Epithelial cell of proximal tubule (primary cell): ENCODE measurements at regions not wholly inside any gene's neighbourhood (a gene's known extent, or its start where the extent isn't known, plus 50 kb on each side); places are given as distances from the start of the nearest gene placed in this dataset.

Source experiments
- DNase-seq: peaks from one replicate; pipeline ENCODE4 v3.0.0-alpha.2; 2011; ENCODE audit warnings: low read depth
- H3K4me3 ChIP-seq: 2 replicates; pipeline ENCODE4 v1.5.1; 2011; ENCODE audit warnings: low read depth, mild to moderate bottlenecking, low read length
- CTCF ChIP-seq: conservative IDR thresholded peaks from 2 replicates; pipeline ENCODE4 v1.5.1; 2012; ENCODE audit warnings: low read depth, mild to moderate bottlenecking, low read length

DNA sequence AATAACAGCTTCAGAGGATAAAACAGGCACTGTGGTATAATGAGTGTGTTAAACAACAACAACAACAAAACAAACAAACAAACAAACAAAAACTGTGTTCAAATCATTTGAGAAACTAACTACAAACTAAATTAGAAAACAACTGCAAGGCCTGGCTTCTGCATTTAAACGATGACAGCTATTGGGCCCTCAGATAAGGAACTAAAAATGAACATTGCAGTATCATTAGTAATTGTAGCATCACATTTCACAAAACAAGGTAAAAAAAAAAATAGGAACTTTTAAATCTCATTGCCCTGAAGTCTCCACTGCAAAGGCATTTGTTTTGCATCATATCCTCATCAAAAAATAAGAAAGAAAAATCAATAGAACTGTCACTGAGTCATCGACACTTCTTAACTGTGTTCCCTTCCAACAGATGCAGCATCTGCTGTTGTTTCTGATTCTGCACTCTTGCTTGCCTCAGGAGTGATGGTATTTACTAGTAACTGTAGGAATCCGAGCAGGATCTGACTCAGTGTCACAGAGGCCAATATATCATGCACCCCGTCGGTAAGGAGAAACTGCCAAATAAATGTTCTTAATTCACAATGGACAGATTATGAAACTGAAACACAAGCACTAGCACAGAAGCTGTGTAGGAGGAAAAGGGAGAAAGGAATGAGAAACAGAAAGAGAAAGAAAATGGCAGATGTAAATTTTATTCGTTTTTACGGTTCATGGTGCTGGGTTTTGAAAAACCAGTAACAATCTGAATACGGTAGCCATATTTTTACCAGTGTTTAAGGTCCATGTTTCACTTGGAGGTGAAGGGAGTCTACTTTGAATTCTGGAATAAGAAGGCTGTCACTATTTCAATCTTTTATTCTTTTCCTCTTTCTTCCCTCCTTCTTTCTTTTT, 365.7 kb upstream of the EPHA7 start:
- H3K4me3 ChIP-seq, result peak overlapping the region; percentile 45
- DNase-seq, result peak; percentile 75
- TF ChIP-seq CTCF, result no peak

DNA sequence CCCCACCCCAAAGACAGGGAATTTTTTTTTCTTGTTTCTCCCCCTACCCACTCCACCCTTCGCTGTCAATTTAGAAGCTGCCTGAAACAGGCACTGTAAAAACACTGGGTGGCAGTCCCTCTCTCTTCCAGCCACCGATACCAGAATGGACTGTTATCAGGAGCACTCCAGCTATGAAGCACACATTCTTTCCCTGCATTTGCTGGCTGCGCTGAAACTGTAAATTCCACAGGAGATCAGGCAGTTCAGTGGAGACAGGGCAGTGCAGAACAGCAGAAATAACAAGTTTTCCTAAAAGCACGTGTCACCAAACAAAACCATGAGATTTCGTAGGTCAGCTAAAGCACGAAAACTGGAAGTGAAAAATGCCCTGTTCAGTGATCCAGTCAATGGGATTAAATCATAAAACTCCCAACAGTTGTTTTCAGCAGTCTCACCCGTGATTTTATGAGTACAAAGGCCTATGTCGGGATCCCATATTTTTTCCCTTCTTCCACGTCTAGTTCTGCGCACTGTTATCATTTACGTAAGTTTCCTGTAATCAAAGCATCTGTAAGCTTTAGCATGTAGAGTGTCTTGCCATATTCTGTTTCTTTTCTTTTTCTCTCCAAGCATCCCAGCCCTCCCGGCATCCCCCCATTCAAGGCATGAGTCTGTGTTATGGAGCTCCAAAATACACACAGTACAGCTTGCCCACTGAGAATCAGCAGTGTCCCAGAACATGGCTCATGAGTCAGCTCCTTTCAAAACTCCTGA, 359.9 kb upstream of the EPHA7 start:
- DNase-seq, result peak; percentile 55
- H3K4me3 ChIP-seq, result peak overlapping the region; percentile 11
- peak; percentile 58 for TF ChIP-seq CTCF

GRCh38 chr6:93759190-93759589, 339.8 kb upstream of the EPHA7 start:
- no peak for DNase-seq
- H3K4me3 ChIP-seq, result no peak overlapping the region
- TF ChIP-seq CTCF, result no peak

DNA sequence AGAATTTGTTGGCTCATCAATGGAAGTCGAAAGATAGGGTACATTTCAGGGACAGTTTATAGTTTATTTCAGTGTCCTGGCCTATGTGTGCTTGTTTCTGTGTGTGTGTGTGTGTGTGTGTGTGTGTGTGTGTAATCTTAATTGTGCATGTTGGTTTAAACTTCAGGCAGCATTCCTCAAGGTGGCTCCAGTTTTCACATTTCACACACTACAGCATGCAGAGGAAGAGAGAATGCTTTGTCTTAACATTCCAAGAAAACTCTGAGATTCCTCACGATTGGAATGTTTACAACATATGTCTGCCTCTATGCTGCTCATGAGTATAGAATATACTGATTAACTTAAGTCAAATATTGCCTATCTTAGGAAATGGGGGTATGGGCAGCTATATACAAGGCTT, 332.6 kb upstream of the EPHA7 start:
- no peak overlapping the region for H3K4me3 ChIP-seq
- no peak for TF ChIP-seq CTCF
- DNase-seq, result no peak

DNA sequence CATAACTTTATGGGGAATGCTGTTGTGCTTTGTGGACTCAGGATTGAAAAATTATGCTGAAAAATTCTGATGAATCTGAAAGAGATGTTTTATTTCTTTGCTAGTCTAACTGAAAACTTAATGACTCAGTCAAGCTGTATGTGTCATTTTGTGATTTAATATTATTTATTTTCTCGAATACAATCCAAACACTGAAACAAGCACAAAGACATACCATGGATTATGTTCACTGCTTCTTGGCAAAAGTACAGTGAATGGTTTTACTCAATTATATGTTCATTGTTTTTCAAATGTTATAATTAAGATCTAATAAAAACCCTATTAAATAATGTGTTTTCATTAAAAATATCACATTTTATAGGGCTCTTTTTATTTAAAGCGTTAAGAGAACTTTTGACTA, 330.6 kb upstream of the EPHA7 start:
- H3K4me3 ChIP-seq, result no peak overlapping the region
- TF ChIP-seq CTCF, result no peak
- no peak for DNase-seq

DNA sequence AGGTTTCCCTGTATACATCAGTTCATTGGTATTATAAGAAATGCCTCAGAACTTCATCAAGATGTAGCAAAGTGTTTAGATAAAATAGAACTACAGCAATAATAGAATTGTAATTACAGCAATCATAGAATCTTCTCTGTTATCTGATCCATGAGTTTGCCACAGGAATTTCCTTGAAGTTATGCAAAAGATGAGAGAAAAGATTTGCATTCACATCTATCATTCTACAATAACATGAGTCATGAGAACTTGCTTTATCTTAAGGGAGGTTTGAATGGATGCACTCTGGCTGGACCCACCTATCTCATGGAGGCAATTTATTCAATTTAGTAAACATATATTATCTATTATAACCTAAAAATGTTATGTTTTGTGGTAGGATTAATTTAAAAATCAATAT, 329.8 kb upstream of the EPHA7 start:
- no peak overlapping the region for H3K4me3 ChIP-seq
- TF ChIP-seq CTCF, result no peak
- DNase-seq, result no peak
